Testis (tissue), 2 donors: ENCODE measurements at regions not wholly inside any gene's neighbourhood (a gene's known extent, or its start where the extent isn't known, plus 50 kb on each side); places are given as distances from the start of the nearest gene placed in this dataset.
"Not testable (repeated sequence)": the region's sequence is repeated elsewhere in the genome, so short reads cannot be mapped to it uniquely, and the experiment has no call there.

ENCODE experiments used
- DNase-seq: peaks from one replicate; pipeline ENCODE4 v3.0.0-alpha.2; 2019
- H3K27ac ChIP-seq, 2 donors: fragments of 200-600 bp; sonication (generic); one replicate each; pipeline ENCODE4 v1.5.1; 2019
- H3K27me3 ChIP-seq: fragments of 200-600 bp; sonication (generic); one replicate; pipeline ENCODE4 v1.5.1; 2019
- H3K36me3 ChIP-seq: fragments of 200-600 bp; sonication (generic); one replicate; pipeline ENCODE4 v1.5.1; 2017; ENCODE audit warnings: low read depth; ENCODE audit errors: missing control alignments
- H3K4me1 ChIP-seq: fragments of 200-600 bp; sonication (generic); one replicate; pipeline ENCODE4 v1.5.1; 2019
- H3K4me3 ChIP-seq, 2 donors: fragments of 200-600 bp; sonication (generic); one replicate each; pipeline ENCODE4 v1.5.1; 2017 to 2019
- H3K9me3 ChIP-seq: fragments of 200-600 bp; sonication (generic); one replicate; pipeline ENCODE4 v1.5.1; 2017
- POLR2A ChIP-seq: fragments of 450-650 bp; IDR thresholded peaks from one replicate; pipeline ENCODE4 v1.6.1; 2017; ENCODE audit warnings: antibody characterized with exemption, mild to moderate bottlenecking, moderate library complexity
- WGBS, 2 donors: methylation state at CpG; one replicate each; pipeline ENCODE4 v1.1.5; 2018; 5-methylcytosine and 5-hydroxymethylcytosine counted together
- intact Hi-C: fragments of 100-400 bp; cut with DNase I; formaldehyde crosslinking; loops from one replicate; pipeline ENCODE4 v1.15.1; 2023; ENCODE audit warnings: low total_unique reads
- TF ChIP-seq, protein P1 (sequence below), 3 experiments: fragments of 450-650 bp in 2 of 3; fragments of 200-600 bp in 1 of 3; sonication (generic) in 1 of 3; IDR thresholded peaks; one replicate each; pipeline ENCODE4 v1.5.1; 2016 to 2019; ENCODE audit warnings: antibody characterized with exemption in 3 of 3, mild to moderate bottlenecking in 2 of 3, moderate library complexity in 1 of 3

GRCh38 chr12:33041562-33041961 is 145.0 kb upstream of the PKP2 start:
- no peak overlapping the region for H3K4me3 ChIP-seq
- no peaks in the 10 kb centered on the region for H3K4me1 ChIP-seq
- TF ChIP-seq, protein P1, sequence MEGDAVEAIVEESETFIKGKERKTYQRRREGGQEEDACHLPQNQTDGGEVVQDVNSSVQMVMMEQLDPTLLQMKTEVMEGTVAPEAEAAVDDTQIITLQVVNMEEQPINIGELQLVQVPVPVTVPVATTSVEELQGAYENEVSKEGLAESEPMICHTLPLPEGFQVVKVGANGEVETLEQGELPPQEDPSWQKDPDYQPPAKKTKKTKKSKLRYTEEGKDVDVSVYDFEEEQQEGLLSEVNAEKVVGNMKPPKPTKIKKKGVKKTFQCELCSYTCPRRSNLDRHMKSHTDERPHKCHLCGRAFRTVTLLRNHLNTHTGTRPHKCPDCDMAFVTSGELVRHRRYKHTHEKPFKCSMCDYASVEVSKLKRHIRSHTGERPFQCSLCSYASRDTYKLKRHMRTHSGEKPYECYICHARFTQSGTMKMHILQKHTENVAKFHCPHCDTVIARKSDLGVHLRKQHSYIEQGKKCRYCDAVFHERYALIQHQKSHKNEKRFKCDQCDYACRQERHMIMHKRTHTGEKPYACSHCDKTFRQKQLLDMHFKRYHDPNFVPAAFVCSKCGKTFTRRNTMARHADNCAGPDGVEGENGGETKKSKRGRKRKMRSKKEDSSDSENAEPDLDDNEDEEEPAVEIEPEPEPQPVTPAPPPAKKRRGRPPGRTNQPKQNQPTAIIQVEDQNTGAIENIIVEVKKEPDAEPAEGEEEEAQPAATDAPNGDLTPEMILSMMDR (IDR thresholded peaks at IDR 0.05) = no peak
- TF ChIP-seq POLR2A = no peak
- DNase-seq = no peak
- H3K36me3 ChIP-seq = no peaks in the 10 kb centered on the region
- WGBS, 2 donors = 85 to 89% methylated on average over 3 of the region's 3 CpGs
- intact Hi-C loops = no loop called here
- no peak overlapping the region for H3K27ac ChIP-seq
- no peaks in the 10 kb centered on the region for H3K27me3 ChIP-seq
- no peaks in the 10 kb centered on the region for H3K9me3 ChIP-seq

- DNase-seq, H3K36me3 ChIP-seq: not testable (repeated sequence)
Observed at GRCh38 chr12:33033999-33034398, 137.4 kb upstream of the PKP2 start.

DNA sequence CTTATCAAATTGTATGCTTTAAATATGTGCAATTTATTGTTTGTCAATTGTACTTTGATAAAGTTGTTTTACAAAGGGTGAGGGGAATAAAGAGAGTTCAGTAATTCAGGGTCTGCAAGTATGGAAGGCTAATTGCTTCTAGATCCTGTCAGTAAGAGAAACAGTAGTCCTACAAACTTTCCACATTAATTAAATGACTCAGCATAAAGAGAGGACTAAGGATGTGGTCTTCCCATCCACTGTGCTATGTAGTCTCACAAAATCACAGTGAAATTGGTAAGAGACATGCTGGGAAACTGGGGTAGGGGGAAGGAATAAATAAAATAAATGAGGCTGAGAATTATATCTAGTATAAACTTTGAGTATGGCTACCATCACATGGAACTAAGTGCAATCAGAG is 130.2 kb upstream of the PKP2 start:
- intact Hi-C loops = no loop called here
- TF ChIP-seq POLR2A = no peak
- TF ChIP-seq, protein P1 (IDR thresholded peaks at IDR 0.05) = no peak
- Histone ChIP-seq H3K27ac (no peak overlapping the region), H3K4me3 (no peak overlapping the region), H3K27me3 (no peaks in the 10 kb centered on the region), H3K9me3 (no peaks in the 10 kb centered on the region), H3K36me3 (no peaks in the 10 kb centered on the region), H3K4me1 (no peaks in the 10 kb centered on the region)
- no peak for DNase-seq

More at GRCh38 chr12:33033999-33034398, 137.4 kb upstream of the PKP2 start:
- intact Hi-C loops, H3K4me1 ChIP-seq, H3K27ac ChIP-seq, H3K9me3 ChIP-seq, H3K27me3 ChIP-seq, H3K4me3 ChIP-seq: not testable (repeated sequence)
- 92% methylated on average over 19 of the region's 19 CpGs; no CpG with 5 or more reads in 1 of the 2 donors for WGBS, 2 donors

GRCh38 chr12:33022724-33023123 is 126.1 kb upstream of the PKP2 start:
- intact Hi-C loops, H3K36me3 ChIP-seq, H3K27ac ChIP-seq, H3K4me3 ChIP-seq, DNase-seq, H3K9me3 ChIP-seq, H3K4me1 ChIP-seq, H3K27me3 ChIP-seq: not testable (repeated sequence)
- 85% methylated on average over 20 of the region's 20 CpGs; no CpG with 5 or more reads in 1 of the 2 donors for WGBS, 2 donors

DNA sequence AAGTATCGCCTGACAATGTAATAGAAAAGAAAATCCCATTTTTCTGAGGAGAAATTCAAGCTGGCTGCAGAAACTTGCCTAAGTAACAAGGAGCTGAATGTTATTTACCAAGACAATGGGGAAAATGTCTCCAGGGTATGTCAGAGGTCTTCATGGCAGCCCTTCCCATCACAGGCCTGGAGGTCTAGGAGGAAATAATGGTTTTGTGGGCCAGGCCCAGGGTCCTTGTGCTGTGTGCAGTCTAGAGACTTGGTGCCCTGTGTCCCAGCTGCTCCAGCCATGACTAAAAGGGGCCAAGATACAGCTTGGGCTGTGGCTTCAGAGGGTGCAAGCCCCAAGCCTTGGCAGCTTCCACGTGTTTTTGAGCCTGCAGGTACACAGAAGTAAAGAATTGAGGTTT is 120.5 kb upstream of the PKP2 start:
- H3K36me3 ChIP-seq, H3K27me3 ChIP-seq, intact Hi-C loops, H3K27ac ChIP-seq, H3K4me3 ChIP-seq, DNase-seq, H3K9me3 ChIP-seq, H3K4me1 ChIP-seq: not testable (repeated sequence)
- 54 to 67% methylated on average over 2 of the region's 2 CpGs for WGBS, 2 donors

- DNase-seq = no peak
- WGBS, 2 donors = 26% methylated on average over 3 of the region's 3 CpGs
- no peak overlapping the region for H3K4me3 ChIP-seq
- H3K4me1 ChIP-seq = no peaks in the 10 kb centered on the region
- H3K27me3 ChIP-seq = no peaks in the 10 kb centered on the region
- H3K27ac ChIP-seq = no peak overlapping the region
- intact Hi-C loops = no loop called here
- H3K36me3 ChIP-seq = no peaks in the 10 kb centered on the region
- TF ChIP-seq, protein P1 (IDR thresholded peaks at IDR 0.05) = no peak
- no peak for TF ChIP-seq POLR2A
- no peaks in the 10 kb centered on the region for H3K9me3 ChIP-seq
Observed at GRCh38 chr12:33012226-33012625, 115.6 kb upstream of the PKP2 start.
